ENCODE measurements at regions not wholly inside any gene's neighbourhood (a gene's known extent, or its start where the extent isn't known, plus 50 kb on each side); places are given as distances from the start of the nearest gene placed in this dataset.

- H3K36me3 ChIP-seq (ENCODE audit: control insufficient read depth in 4 of 4, insufficient read depth in 4 of 4, low read length in 4 of 4) = no peaks in the 10 kb centered on the region
- H3K27ac ChIP-seq (ENCODE audit: low read depth in 1 of 2, low read length in 1 of 2) = peak overlapping the region in 1 of 2 donors; percentile 51
- H3K9me3 ChIP-seq (ENCODE audit: control insufficient read depth in 4 of 4, insufficient read depth in 3 of 4, low read length in 3 of 4) = no peaks in the 10 kb centered on the region
- TF ChIP-seq CTCF (IDR thresholded peaks at IDR 0.05; ENCODE audit: control extremely low read depth, extremely low read depth) = no peak
- peaks cover 0 to 30% (median 8%) of the 10 kb centered on the region in 5 donors for H3K4me1 ChIP-seq (ENCODE audit: control insufficient read depth in 5 of 5, insufficient read depth in 5 of 5, low read length in 5 of 5)
- ATAC-seq (ENCODE audit: insufficient read depth, low FRiP score) (no peak), DNase-seq (no peak)
- no peak overlapping the region for H3K9ac ChIP-seq (ENCODE audit: insufficient read depth in 1 of 2, low read length in 2 of 2)
- H3K4me3 ChIP-seq = no peak overlapping the region
- no peaks in the 10 kb centered on the region for H3K27me3 ChIP-seq (ENCODE audit: control insufficient read depth in 3 of 3, insufficient read depth in 3 of 3, low read length in 2 of 3)
- WGBS, 2 donors = 80 to 84% methylated on average over 4 of the region's 4 CpGs
Observed at GRCh38 chr2:85954192-85954589, 65.4 kb upstream of the ST3GAL5 start.

- no peak for DNase-seq
- Histone ChIP-seq H3K9ac (ENCODE audit: insufficient read depth in 1 of 2, low read length in 2 of 2) (no peak overlapping the region), H3K4me3 (no peak overlapping the region), H3K4me1 (ENCODE audit: control insufficient read depth in 5 of 5, insufficient read depth in 5 of 5, low read length in 5 of 5) (peaks cover 0 to 30% (median 8%) of the 10 kb centered on the region in 5 donors), H3K27me3 (ENCODE audit: control insufficient read depth in 3 of 3, insufficient read depth in 3 of 3, low read length in 2 of 3) (no peaks in the 10 kb centered on the region), H3K27ac (ENCODE audit: low read depth in 1 of 2, low read length in 1 of 2) (peak overlapping the region in 1 of 2 donors; percentile 88), H3K9me3 (ENCODE audit: control insufficient read depth in 4 of 4, insufficient read depth in 3 of 4, low read length in 3 of 4) (no peaks in the 10 kb centered on the region), H3K36me3 (ENCODE audit: control insufficient read depth in 4 of 4, insufficient read depth in 4 of 4, low read length in 4 of 4) (no peaks in the 10 kb centered on the region)
- TF ChIP-seq CTCF (IDR thresholded peaks at IDR 0.05; ENCODE audit: control extremely low read depth, extremely low read depth) = no peak
- 48 to 56% methylated on average over 5 of the region's 5 CpGs for WGBS, 2 donors
- no peak for ATAC-seq (ENCODE audit: insufficient read depth, low FRiP score)
Observed at GRCh38 chr2:85953476-85953875, 64.7 kb upstream of the ST3GAL5 start.

- peak overlapping the region in 1 of 2 donors; percentile 88 for H3K27ac ChIP-seq (ENCODE audit: low read depth in 1 of 2, low read length in 1 of 2)
- H3K4me3 ChIP-seq = no peak overlapping the region
- no peak for DNase-seq
Observed at GRCh38 chr2:85952196-85952734, 63.5 kb upstream of the ST3GAL5 start.

More at GRCh38 chr2:85952196-85952734, 63.5 kb upstream of the ST3GAL5 start:
- Histone ChIP-seq H3K36me3 (ENCODE audit: control insufficient read depth in 4 of 4, insufficient read depth in 4 of 4, low read length in 4 of 4) (no peaks in the 10 kb centered on the region), H3K9ac (ENCODE audit: insufficient read depth in 1 of 2, low read length in 2 of 2) (no peak overlapping the region), H3K9me3 (ENCODE audit: control insufficient read depth in 4 of 4, insufficient read depth in 3 of 4, low read length in 3 of 4) (peaks cover 0 to 1% (median 0%) of the 10 kb centered on the region in 4 donors), H3K27me3 (ENCODE audit: control insufficient read depth in 3 of 3, insufficient read depth in 3 of 3, low read length in 2 of 3) (no peaks in the 10 kb centered on the region), H3K4me1 (ENCODE audit: control insufficient read depth in 5 of 5, insufficient read depth in 5 of 5, low read length in 5 of 5) (peaks cover 0 to 30% (median 8%) of the 10 kb centered on the region in 5 donors)
- WGBS, 2 donors = 65 to 67% methylated on average over 8 of the region's 8 CpGs
- TF ChIP-seq CTCF (IDR thresholded peaks at IDR 0.05; ENCODE audit: control extremely low read depth, extremely low read depth) = no peak
- no peak for ATAC-seq (ENCODE audit: insufficient read depth, low FRiP score)
